Astrocyte (in vitro differentiated cells and primary cell): ENCODE measurements at regions not wholly inside any gene's neighbourhood (a gene's known extent, or its start where the extent isn't known, plus 50 kb on each side); places are given as distances from the start of the nearest gene placed in this dataset.

Experiments used
- EZH2 ChIP-seq: IDR thresholded peaks from 2 replicates; pipeline ENCODE4 v1.6.1; 2012; ENCODE audit warnings: mild to moderate bottlenecking, low read length, inconsistent platforms; ENCODE audit not compliant: insufficient read depth
- TF ChIP-seq, protein P1 (sequence below): IDR thresholded peaks from 2 replicates; pipeline ENCODE4 v1.5.1; 2011; ENCODE audit warnings: low read depth, mild to moderate bottlenecking, inconsistent platforms, low read length, moderate library complexity; ENCODE audit not compliant: insufficient read depth

DNA sequence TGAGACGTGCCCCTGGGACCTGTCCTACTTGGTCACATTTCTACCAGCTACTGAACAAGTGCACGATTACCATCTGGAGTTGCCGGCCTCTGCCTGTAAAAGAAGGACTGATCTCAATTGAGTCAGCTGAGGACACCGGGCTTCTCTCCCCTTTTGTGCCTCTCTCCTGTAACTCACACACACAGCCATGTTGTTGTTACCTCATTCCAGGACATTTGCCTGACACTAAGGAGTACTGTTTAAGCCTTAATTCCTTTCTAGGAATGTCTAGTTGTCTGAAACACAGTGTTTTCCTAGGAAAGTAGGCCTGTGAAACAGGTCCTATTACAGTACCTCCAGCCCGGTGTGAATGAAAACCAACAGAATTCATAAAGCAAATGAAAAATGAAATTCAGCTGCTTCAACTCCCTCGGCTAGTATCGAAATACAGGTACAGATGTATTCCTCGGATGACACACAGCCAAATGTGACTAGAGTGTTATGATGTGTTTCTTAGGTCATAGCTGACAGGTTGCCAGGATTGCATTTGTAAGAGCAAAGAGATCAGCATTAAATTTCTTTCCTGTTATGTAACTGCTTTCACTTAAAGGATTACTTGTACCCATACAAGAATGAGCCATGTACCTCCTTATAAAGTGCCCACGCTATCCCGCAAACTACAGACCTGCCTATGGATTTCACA is 152.0 kb upstream of the IRS2 start:
- TF ChIP-seq, protein P1, sequence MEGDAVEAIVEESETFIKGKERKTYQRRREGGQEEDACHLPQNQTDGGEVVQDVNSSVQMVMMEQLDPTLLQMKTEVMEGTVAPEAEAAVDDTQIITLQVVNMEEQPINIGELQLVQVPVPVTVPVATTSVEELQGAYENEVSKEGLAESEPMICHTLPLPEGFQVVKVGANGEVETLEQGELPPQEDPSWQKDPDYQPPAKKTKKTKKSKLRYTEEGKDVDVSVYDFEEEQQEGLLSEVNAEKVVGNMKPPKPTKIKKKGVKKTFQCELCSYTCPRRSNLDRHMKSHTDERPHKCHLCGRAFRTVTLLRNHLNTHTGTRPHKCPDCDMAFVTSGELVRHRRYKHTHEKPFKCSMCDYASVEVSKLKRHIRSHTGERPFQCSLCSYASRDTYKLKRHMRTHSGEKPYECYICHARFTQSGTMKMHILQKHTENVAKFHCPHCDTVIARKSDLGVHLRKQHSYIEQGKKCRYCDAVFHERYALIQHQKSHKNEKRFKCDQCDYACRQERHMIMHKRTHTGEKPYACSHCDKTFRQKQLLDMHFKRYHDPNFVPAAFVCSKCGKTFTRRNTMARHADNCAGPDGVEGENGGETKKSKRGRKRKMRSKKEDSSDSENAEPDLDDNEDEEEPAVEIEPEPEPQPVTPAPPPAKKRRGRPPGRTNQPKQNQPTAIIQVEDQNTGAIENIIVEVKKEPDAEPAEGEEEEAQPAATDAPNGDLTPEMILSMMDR: no peak
- no peak for TF ChIP-seq EZH2
